Spleen (tissue), 7 donors: ENCODE measurements at regions not wholly inside any gene's neighbourhood (a gene's known extent, or its start where the extent isn't known, plus 50 kb on each side); places are given as distances from the start of the nearest gene placed in this dataset.

Experiments
- CTCF ChIP-seq, 11 experiments: fragments of 200-600 bp in 7 of 11; fragments of 450-650 bp in 4 of 11; sonication (generic) in 4 of 11; IDR thresholded peaks in 8 of 11; conservative IDR thresholded peaks in 3 of 11; 1 replicate in 7 of 11; 2 replicates in 4 of 11; pipeline versions ENCODE4 v1.4.0 to v1.8.0; 2016 to 2021; ENCODE audit warnings: antibody characterized with exemption in 11 of 11, inconsistent platforms in 4 of 11, mild to moderate bottlenecking in 1 of 11
- POLR2A ChIP-seq, 3 donors: fragments of 450-650 bp; IDR thresholded peaks; one replicate each; pipeline ENCODE4 v1.5.1; 2017; ENCODE audit warnings: antibody characterized with exemption in 3 of 3, mild to moderate bottlenecking in 1 of 3
- donor health status: DM: no; HTN: no; CAD: no; lungs with moderate emphysema.
- donor health status: DM: no; HTN: no; CAD: no.
- donor health status: DM: no; HTN: no; CAD: no.

- TF ChIP-seq POLR2A (IDR thresholded peaks at IDR 0.05) (no peak), CTCF (IDR thresholded peaks at IDR 0.05 in 8 of 11, conservative IDR thresholded peaks at IDR 0.05 in 3 of 11) (no peak)
Measured at GRCh38 chr3:168613151-168613550, 517.4 kb upstream of the GOLIM4 start.
